ENCODE measurements at regions not wholly inside any gene's neighbourhood (a gene's known extent, or its start where the extent isn't known, plus 50 kb on each side); places are given as distances from the start of the nearest gene placed in this dataset.

- peaks cover 3% of the 10 kb centered on the region for H3K27me3 Mint-ChIP-seq (ENCODE audit: unreplicated experiment)
- no peak for TF ChIP-seq CTCF (IDR thresholded peaks at IDR 0.05; ENCODE audit: unreplicated experiment)
- no peak overlapping the region for H3K4me3 Mint-ChIP-seq (ENCODE audit: unreplicated experiment)
- no peak overlapping the region for H3K27ac Mint-ChIP-seq (ENCODE audit: unreplicated experiment)
- no peak for DNase-seq (ENCODE audit: low spot score)
- H3K9me3 Mint-ChIP-seq (ENCODE audit: unreplicated experiment): no peaks in the 10 kb centered on the region
- H3K4me1 Mint-ChIP-seq (ENCODE audit: unreplicated experiment): no peaks in the 10 kb centered on the region
- no peaks in the 10 kb centered on the region for H3K36me3 Mint-ChIP-seq (ENCODE audit: low read depth, unreplicated experiment)
Measured at GRCh38 chr5:62729675-62730074, 151.1 kb downstream of the LRRC70 start.

GRCh38 chr5:62727861-62728260 is 149.2 kb downstream of the LRRC70 start:
- no peaks in the 10 kb centered on the region for H3K4me1 Mint-ChIP-seq (ENCODE audit: unreplicated experiment)
- peaks cover 3% of the 10 kb centered on the region for H3K27me3 Mint-ChIP-seq (ENCODE audit: unreplicated experiment)
- DNase-seq (ENCODE audit: low spot score): no peak
- H3K27ac Mint-ChIP-seq (ENCODE audit: unreplicated experiment): no peak overlapping the region
- H3K9me3 Mint-ChIP-seq (ENCODE audit: unreplicated experiment): no peaks in the 10 kb centered on the region
- no peak overlapping the region for H3K4me3 Mint-ChIP-seq (ENCODE audit: unreplicated experiment)
- no peaks in the 10 kb centered on the region for H3K36me3 Mint-ChIP-seq (ENCODE audit: low read depth, unreplicated experiment)
- no peak for TF ChIP-seq CTCF (IDR thresholded peaks at IDR 0.05; ENCODE audit: unreplicated experiment)

GRCh38 chr5:62727184-62727583 is 148.6 kb downstream of the LRRC70 start:
- DNase-seq (ENCODE audit: low spot score): no peak
- no peaks in the 10 kb centered on the region for H3K9me3 Mint-ChIP-seq (ENCODE audit: unreplicated experiment)
- H3K4me3 Mint-ChIP-seq (ENCODE audit: unreplicated experiment): no peak overlapping the region
- H3K27ac Mint-ChIP-seq (ENCODE audit: unreplicated experiment): no peak overlapping the region
- no peak for TF ChIP-seq CTCF (IDR thresholded peaks at IDR 0.05; ENCODE audit: unreplicated experiment)
- H3K27me3 Mint-ChIP-seq (ENCODE audit: unreplicated experiment): peaks cover 1% of the 10 kb centered on the region
- no peaks in the 10 kb centered on the region for H3K36me3 Mint-ChIP-seq (ENCODE audit: low read depth, unreplicated experiment)
- no peaks in the 10 kb centered on the region for H3K4me1 Mint-ChIP-seq (ENCODE audit: unreplicated experiment)

- no peak for DNase-seq (ENCODE audit: low spot score)
- no peak overlapping the region for H3K4me3 Mint-ChIP-seq (ENCODE audit: unreplicated experiment)
- H3K4me1 Mint-ChIP-seq (ENCODE audit: unreplicated experiment): peaks cover 6% of the 10 kb centered on the region
- no peaks in the 10 kb centered on the region for H3K36me3 Mint-ChIP-seq (ENCODE audit: low read depth, unreplicated experiment)
- TF ChIP-seq CTCF (IDR thresholded peaks at IDR 0.05; ENCODE audit: unreplicated experiment): peak; percentile 28
- H3K27me3 Mint-ChIP-seq (ENCODE audit: unreplicated experiment): no peaks in the 10 kb centered on the region
- no peaks in the 10 kb centered on the region for H3K9me3 Mint-ChIP-seq (ENCODE audit: unreplicated experiment)
- no peak overlapping the region for H3K27ac Mint-ChIP-seq (ENCODE audit: unreplicated experiment)
Measured at GRCh38 chr5:62722360-62722759, 143.7 kb downstream of the LRRC70 start.

GRCh38 chr5:62720031-62720441 is 141.4 kb downstream of the LRRC70 start:
- Mint-ChIP-seq H3K36me3 (ENCODE audit: low read depth, unreplicated experiment) (no peaks in the 10 kb centered on the region), H3K27me3 (ENCODE audit: unreplicated experiment) (no peaks in the 10 kb centered on the region), H3K9me3 (ENCODE audit: unreplicated experiment) (no peaks in the 10 kb centered on the region), H3K27ac (ENCODE audit: unreplicated experiment) (no peak overlapping the region), H3K4me3 (ENCODE audit: unreplicated experiment) (no peak overlapping the region), H3K4me1 (ENCODE audit: unreplicated experiment) (peaks cover 7% of the 10 kb centered on the region)
- DNase-seq (ENCODE audit: low spot score): peak; percentile 35
- TF ChIP-seq CTCF (IDR thresholded peaks at IDR 0.05; ENCODE audit: unreplicated experiment): no peak
